Smooth muscle cell (in vitro differentiated cells): ENCODE measurements at regions not wholly inside any gene's neighbourhood (a gene's known extent, or its start where the extent isn't known, plus 50 kb on each side); places are given as distances from the start of the nearest gene placed in this dataset.

Experiments
- DNase-seq: peaks from one replicate; lab custom pipeline; 2025; ENCODE audit not compliant: unreplicated experiment; lab: John Stamatoyannopoulos, UW
- H2AFZ ChIP-seq: fragments of 200-600 bp; sonication (generic); 2 replicates; pipeline ENCODE4 v1.6.0; 2016; ENCODE audit warnings: antibody characterized with exemption, low read depth, mild to moderate bottlenecking
- H3F3A ChIP-seq: fragments of 200-600 bp; sonication (generic); 2 replicates; pipeline ENCODE4 v1.6.0; 2017; ENCODE audit warnings: antibody characterized with exemption, low read depth
- H3K27ac ChIP-seq: fragments of 200-600 bp; sonication (generic); 2 replicates; pipeline ENCODE4 v1.5.1; 2016; ENCODE audit warnings: low read depth, mild to moderate bottlenecking
- H3K27me3 ChIP-seq: fragments of 200-600 bp; sonication (generic); 2 replicates; pipeline ENCODE4 v1.6.1; 2016; ENCODE audit warnings: low read depth, mild to moderate bottlenecking
- H3K36me3 ChIP-seq: fragments of 200-600 bp; sonication (generic); 2 replicates; pipeline ENCODE4 v1.5.1; 2016; ENCODE audit warnings: low read depth
- H3K4me1 ChIP-seq: fragments of 200-600 bp; sonication (generic); 2 replicates; pipeline ENCODE4 v1.5.1; 2016; ENCODE audit warnings: low read depth
- H3K4me2 ChIP-seq: fragments of 200-600 bp; sonication (generic); 2 replicates; pipeline ENCODE4 v1.6.0; 2016; ENCODE audit warnings: mild to moderate bottlenecking
- H3K4me3 ChIP-seq: fragments of 200-600 bp; sonication (generic); 2 replicates; pipeline ENCODE4 v1.5.1; 2016; ENCODE audit warnings: mild to moderate bottlenecking
- H3K79me2 ChIP-seq: fragments of 200-600 bp; sonication (generic); 2 replicates; pipeline ENCODE4 v1.6.0; 2016; ENCODE audit warnings: low read depth, mild to moderate bottlenecking
- H3K9ac ChIP-seq: fragments of 200-600 bp; sonication (generic); 2 replicates; pipeline ENCODE4 v1.6.0; 2016; ENCODE audit warnings: low read depth
- H3K9me3 ChIP-seq: fragments of 200-600 bp; sonication (generic); replicated peaks from 2 replicates; pipeline ENCODE4 v1.5.1; 2016; ENCODE audit warnings: low read depth
- H4K20me1 ChIP-seq: fragments of 200-600 bp; sonication (generic); 2 replicates; pipeline ENCODE4 v1.6.0; 2016; ENCODE audit warnings: low read depth
- WGBS: methylation state at CpG from one replicate; pipeline ENCODE4 v1.1.7; 2016; ENCODE audit warnings: low lambda C conversion rate; 5-methylcytosine and 5-hydroxymethylcytosine counted together
- TF ChIP-seq, protein P1 (sequence below): fragments of 200-600 bp; sonication (generic); IDR thresholded peaks from 2 replicates; pipeline ENCODE4 v1.5.1; 2017; ENCODE audit warnings: borderline replicate concordance, mild to moderate bottlenecking, antibody characterized with exemption; ENCODE audit not compliant: insufficient read depth, poor library complexity, severe bottlenecking

DNA sequence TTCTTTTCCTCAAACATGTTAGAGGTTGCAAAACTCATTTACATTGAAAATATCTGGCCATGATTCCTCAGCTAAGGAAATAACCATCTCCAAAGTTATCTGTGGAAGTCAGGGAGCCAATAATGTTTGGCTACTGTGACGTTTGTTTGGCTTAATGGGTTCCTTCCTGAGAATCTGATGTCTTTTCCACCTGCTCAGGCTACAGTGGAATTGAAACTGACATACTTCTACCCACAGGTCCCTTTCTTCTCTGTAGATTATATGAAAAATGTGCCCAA lies 221.1 kb upstream of the XYLT1 start:
- Histone ChIP-seq H3K9me3 (no peaks in the 10 kb centered on the region), H3K27me3 (peaks cover 4% of the 10 kb centered on the region), H2AFZ (no peak overlapping the region), H3K4me1 (no peaks in the 10 kb centered on the region), H4K20me1 (no peaks in the 10 kb centered on the region), H3K79me2 (no peaks in the 10 kb centered on the region), H3K27ac (no peak overlapping the region), H3K4me3 (no peak overlapping the region), H3K36me3 (no peaks in the 10 kb centered on the region), H3K9ac (no peak overlapping the region), H3F3A (no peaks in the 10 kb centered on the region), H3K4me2 (no peak overlapping the region)
- TF ChIP-seq, protein P1, sequence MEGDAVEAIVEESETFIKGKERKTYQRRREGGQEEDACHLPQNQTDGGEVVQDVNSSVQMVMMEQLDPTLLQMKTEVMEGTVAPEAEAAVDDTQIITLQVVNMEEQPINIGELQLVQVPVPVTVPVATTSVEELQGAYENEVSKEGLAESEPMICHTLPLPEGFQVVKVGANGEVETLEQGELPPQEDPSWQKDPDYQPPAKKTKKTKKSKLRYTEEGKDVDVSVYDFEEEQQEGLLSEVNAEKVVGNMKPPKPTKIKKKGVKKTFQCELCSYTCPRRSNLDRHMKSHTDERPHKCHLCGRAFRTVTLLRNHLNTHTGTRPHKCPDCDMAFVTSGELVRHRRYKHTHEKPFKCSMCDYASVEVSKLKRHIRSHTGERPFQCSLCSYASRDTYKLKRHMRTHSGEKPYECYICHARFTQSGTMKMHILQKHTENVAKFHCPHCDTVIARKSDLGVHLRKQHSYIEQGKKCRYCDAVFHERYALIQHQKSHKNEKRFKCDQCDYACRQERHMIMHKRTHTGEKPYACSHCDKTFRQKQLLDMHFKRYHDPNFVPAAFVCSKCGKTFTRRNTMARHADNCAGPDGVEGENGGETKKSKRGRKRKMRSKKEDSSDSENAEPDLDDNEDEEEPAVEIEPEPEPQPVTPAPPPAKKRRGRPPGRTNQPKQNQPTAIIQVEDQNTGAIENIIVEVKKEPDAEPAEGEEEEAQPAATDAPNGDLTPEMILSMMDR, result no peak
- DNase-seq, result no peak
- 73% methylated on average over 1 of the region's 1 CpG for WGBS

DNA sequence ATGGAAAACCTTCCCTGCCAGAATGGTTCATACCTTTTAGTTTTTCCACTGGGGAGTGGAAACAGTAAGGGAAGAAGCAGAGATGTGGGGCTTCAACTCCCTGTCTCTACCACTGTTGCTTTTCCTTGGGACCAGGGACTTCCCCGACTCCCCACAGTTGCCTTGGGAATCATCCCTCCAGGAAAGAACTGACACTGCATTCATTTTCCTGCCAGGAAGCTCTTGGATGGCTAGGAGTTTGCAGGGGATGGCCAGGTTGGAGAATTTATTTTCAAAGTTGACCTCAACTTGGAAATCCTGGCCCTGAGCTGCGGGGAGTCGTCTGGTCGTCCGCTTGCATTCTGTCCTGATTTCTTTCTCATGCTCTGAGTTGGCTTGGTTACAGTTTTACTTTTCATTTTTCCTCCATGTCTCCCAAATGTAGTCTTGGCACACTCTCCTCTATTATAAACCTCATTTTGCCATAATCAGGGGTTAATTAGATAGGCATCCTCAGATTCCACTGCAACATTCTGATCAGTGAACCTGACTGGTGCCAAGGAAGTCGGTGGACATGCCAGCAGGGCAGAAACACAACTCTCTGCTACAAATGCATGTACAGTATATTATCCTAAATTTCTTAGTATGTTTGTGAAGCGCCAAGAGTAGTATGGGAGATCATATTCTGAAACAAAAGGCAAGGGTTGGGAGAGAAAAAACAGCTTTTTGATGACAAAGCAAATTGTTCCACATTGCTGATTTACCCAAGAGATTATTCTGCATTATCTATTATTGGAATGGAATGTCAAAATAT lies 220.5 kb upstream of the XYLT1 start:
- Histone ChIP-seq H3K4me3 (no peak overlapping the region), H3K4me1 (no peaks in the 10 kb centered on the region), H3F3A (no peaks in the 10 kb centered on the region), H3K36me3 (no peaks in the 10 kb centered on the region), H3K27ac (no peak overlapping the region), H3K79me2 (no peaks in the 10 kb centered on the region), H2AFZ (no peak overlapping the region), H3K27me3 (peaks cover 4% of the 10 kb centered on the region), H3K9me3 (no peaks in the 10 kb centered on the region), H4K20me1 (no peaks in the 10 kb centered on the region), H3K9ac (no peak overlapping the region), H3K4me2 (no peak overlapping the region)
- DNase-seq, result no peak
- TF ChIP-seq, protein P1, result no peak
- whole genome bisulfite sequencing, result 91% methylated on average over 7 of the region's 7 CpGs

DNA sequence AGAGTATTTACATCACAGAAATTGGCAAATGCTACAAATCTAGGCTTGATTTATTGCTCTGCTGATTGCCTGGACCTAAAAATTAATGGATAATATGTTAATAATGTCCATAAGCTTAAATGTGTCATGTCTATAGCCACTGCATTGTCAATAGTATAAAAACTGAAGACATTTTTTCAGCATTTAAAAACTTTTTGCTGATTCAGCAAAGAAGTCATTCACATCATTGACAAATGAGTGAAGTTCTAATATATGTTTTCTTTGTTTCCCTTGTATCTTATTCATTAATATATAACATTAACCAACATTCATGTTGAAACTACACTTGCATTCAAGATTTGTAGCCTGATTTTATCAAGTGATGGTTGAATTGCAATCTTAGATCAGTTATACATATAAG lies 214.7 kb upstream of the XYLT1 start:
- Histone ChIP-seq H3K27ac (no peak overlapping the region), H3K4me1 (no peaks in the 10 kb centered on the region), H4K20me1 (no peaks in the 10 kb centered on the region), H3K9ac (no peak overlapping the region), H3K4me2 (no peak overlapping the region), H3F3A (no peaks in the 10 kb centered on the region), H3K79me2 (no peaks in the 10 kb centered on the region), H3K9me3 (no peaks in the 10 kb centered on the region), H3K27me3 (no peaks in the 10 kb centered on the region), H2AFZ (no peak overlapping the region), H3K36me3 (no peaks in the 10 kb centered on the region), H3K4me3 (no peak overlapping the region)
- TF ChIP-seq, protein P1, result no peak
- DNase-seq, result no peak

DNA sequence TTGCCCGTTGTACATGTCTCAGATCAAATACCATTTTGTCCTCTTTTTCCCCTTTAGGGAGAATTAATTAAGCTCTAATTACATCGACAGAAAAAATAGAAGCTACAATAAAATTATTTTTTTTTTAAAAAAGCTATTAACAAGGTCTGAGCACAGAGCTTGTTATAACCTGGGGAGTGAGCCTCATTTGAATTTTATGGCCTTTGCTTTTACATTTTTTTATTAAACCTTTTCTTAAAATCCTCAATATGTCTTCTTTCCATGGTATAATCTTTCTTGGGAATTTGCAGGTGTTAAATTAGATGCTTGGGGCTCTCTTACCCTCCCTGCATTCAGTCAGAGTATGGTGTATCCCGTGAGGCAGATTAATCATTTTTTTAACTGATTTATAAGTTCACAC lies 212.5 kb upstream of the XYLT1 start:
- no peaks in the 10 kb centered on the region for H3K36me3 ChIP-seq
- H3K4me2 ChIP-seq, result no peak overlapping the region
- no peak overlapping the region for H2AFZ ChIP-seq
- 87% methylated on average over 3 of the region's 3 CpGs for WGBS
- no peaks in the 10 kb centered on the region for H3K9me3 ChIP-seq
- H3K9ac ChIP-seq, result no peak overlapping the region
- no peaks in the 10 kb centered on the region for H3F3A ChIP-seq
- no peaks in the 10 kb centered on the region for H3K79me2 ChIP-seq
- no peaks in the 10 kb centered on the region for H3K4me1 ChIP-seq
- DNase-seq, result no peak
- TF ChIP-seq, protein P1, result no peak
- no peaks in the 10 kb centered on the region for H4K20me1 ChIP-seq
- H3K4me3 ChIP-seq, result no peak overlapping the region
- H3K27me3 ChIP-seq, result no peaks in the 10 kb centered on the region
- no peak overlapping the region for H3K27ac ChIP-seq
